ENCODE measurements at regions not wholly inside any gene's neighbourhood (a gene's known extent, or its start where the extent isn't known, plus 50 kb on each side); places are given as distances from the start of the nearest gene placed in this dataset.

DNA sequence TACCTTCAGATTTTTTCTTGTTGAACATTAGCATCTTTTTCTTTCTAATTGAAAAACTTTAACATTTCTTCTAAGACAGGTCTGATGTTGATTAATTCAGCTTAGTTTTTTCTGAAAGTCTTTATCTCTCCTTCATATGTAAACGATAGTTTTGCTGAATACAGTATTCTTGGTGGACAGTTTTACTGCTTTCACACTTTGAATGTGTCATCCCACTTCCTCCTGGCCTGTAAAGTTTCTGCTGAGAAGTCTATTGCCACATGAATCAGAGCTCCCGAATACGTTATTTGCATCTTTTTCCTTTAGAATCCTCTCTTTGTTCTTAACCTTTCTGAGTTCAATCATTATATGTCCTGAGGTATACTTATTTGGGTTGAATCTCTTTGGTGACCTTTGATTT is 344.2 kb downstream of the OLFM3 start:
- Histone ChIP-seq H3K27me3 (replicated peaks in 1 of 7) (no peaks in the 10 kb centered on the region), H3K4me3 (no peak overlapping the region), H3K36me3 (no peaks in the 10 kb centered on the region), H3K27ac (no peak overlapping the region), H3K9me3 (peaks cover 4 to 38% (median 24%) of the 10 kb centered on the region in 8 donors), H3K4me1 (no peaks in the 10 kb centered on the region)
- TF ChIP-seq, protein P1, sequence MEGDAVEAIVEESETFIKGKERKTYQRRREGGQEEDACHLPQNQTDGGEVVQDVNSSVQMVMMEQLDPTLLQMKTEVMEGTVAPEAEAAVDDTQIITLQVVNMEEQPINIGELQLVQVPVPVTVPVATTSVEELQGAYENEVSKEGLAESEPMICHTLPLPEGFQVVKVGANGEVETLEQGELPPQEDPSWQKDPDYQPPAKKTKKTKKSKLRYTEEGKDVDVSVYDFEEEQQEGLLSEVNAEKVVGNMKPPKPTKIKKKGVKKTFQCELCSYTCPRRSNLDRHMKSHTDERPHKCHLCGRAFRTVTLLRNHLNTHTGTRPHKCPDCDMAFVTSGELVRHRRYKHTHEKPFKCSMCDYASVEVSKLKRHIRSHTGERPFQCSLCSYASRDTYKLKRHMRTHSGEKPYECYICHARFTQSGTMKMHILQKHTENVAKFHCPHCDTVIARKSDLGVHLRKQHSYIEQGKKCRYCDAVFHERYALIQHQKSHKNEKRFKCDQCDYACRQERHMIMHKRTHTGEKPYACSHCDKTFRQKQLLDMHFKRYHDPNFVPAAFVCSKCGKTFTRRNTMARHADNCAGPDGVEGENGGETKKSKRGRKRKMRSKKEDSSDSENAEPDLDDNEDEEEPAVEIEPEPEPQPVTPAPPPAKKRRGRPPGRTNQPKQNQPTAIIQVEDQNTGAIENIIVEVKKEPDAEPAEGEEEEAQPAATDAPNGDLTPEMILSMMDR (IDR thresholded peaks at IDR 0.05 in 8 of 11, conservative IDR thresholded peaks at IDR 0.05 in 3 of 11): no peak
- TF ChIP-seq POLR2A (IDR thresholded peaks at IDR 0.05) (no peak), POLR2AphosphoS5 (IDR thresholded peaks at IDR 0.05) (no peak)
- no peak for DNase-seq
- intact Hi-C loops (cut with DNase I; ENCODE audit: low total_unique reads): no loop called here
- 78 to 87% (median 81%) methylated on average over 3 of the region's 3 CpGs for WGBS, 5 donors

DNA sequence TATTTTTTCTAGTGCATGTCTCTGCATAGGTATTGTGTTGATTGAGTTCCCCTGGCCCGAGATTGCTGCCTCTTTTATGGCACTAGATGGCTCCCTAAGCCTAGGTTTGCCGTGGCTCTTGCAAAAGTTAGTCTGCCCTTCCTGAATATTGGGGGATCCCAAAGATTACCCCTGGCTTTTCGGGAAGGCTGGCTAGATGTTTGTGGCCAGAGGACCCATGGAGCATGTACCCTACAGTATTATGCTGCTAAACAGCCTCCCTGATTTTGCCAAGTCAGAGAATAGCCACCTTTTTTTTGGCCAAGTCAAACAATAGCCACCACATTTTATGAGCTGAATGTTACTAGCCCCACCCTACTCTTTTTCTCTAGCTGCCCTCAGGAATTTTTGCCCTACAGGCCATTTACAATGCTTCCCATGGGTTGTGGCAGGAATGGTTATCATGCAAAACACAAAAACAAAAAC is 343.2 kb downstream of the OLFM3 start:
- peaks cover 4 to 44% (median 24%) of the 10 kb centered on the region in 8 donors for H3K9me3 ChIP-seq
- 7 to 17% (median 11%) methylated on average over 3 of the region's 3 CpGs for WGBS, 5 donors
- intact Hi-C loops (cut with DNase I; ENCODE audit: low total_unique reads): no loop called here
- no peaks in the 10 kb centered on the region for H3K27me3 ChIP-seq (replicated peaks in 1 of 7)
- TF ChIP-seq POLR2AphosphoS5 (IDR thresholded peaks at IDR 0.05) (no peak), POLR2A (IDR thresholded peaks at IDR 0.05) (no peak)
- TF ChIP-seq, protein P1 (IDR thresholded peaks at IDR 0.05 in 8 of 11, conservative IDR thresholded peaks at IDR 0.05 in 3 of 11): no peak
- DNase-seq: no peak
- no peaks in the 10 kb centered on the region for H3K4me1 ChIP-seq
- no peak overlapping the region for H3K27ac ChIP-seq
- no peaks in the 10 kb centered on the region for H3K36me3 ChIP-seq
- H3K4me3 ChIP-seq: no peak overlapping the region

DNA sequence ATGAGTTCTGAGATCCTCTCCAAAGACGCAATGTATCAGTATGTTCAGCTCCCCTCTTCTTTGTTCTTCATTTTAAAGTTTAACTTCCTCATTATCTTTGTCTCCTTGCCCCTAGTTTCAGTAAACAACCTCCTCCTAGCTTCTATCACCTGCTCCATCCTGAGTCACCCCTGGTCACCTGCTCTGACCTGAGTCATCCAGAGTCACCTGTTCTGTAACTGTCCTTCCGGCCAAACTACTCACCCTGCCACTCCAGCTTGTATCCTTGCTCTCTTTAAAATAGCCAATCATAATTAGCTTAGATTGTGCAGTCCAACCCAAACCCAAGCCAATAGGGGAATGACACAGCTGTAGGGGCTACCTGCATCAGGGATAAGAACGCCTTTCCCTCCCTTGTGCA is 332.0 kb downstream of the OLFM3 start:
- Histone ChIP-seq H3K27me3 (replicated peaks in 1 of 7) (no peaks in the 10 kb centered on the region), H3K9me3 (peaks cover 4 to 61% (median 50%) of the 10 kb centered on the region in 8 donors), H3K4me1 (no peaks in the 10 kb centered on the region), H3K27ac (no peak overlapping the region), H3K4me3 (no peak overlapping the region), H3K36me3 (no peaks in the 10 kb centered on the region)
- intact Hi-C loops (cut with DNase I; ENCODE audit: low total_unique reads): no loop called here
- TF ChIP-seq POLR2AphosphoS5 (IDR thresholded peaks at IDR 0.05): no peak
- TF ChIP-seq, protein P1 (IDR thresholded peaks at IDR 0.05 in 8 of 11, conservative IDR thresholded peaks at IDR 0.05 in 3 of 11): no peak
- TF ChIP-seq POLR2A (IDR thresholded peaks at IDR 0.05): no peak
- DNase-seq: no peak
- WGBS, 5 donors: 86 to 95% (median 91%) methylated on average over 3 of the region's 3 CpGs

DNA sequence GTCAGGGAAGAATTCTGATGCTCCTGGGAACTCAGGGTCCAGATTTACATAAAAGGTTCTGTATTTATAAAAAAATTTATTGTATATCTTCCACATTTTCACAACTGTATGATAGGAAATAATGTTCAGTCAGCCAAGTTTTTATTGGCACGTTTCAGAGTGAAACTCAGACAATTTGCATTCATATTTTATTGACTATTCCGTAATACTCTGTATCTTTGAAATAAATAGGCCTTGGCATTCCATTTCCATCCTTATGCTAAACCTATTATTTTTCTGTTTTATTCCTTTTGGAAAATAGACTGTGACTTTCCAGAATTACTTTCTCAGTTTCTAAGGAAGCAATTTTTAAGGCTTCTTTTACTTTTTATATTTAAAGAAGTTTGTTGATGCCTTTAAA is 329.0 kb downstream of the OLFM3 start:
- WGBS, 5 donors: 71 to 78% (median 75%) methylated on average over 2 of the region's 2 CpGs
- TF ChIP-seq POLR2A (IDR thresholded peaks at IDR 0.05) (no peak), POLR2AphosphoS5 (IDR thresholded peaks at IDR 0.05) (no peak)
- TF ChIP-seq, protein P1 (IDR thresholded peaks at IDR 0.05 in 8 of 11, conservative IDR thresholded peaks at IDR 0.05 in 3 of 11): no peak

More for the DNA sequence above, 329.0 kb downstream of the OLFM3 start:
- intact Hi-C loops (cut with DNase I; ENCODE audit: low total_unique reads): no loop called here
- Histone ChIP-seq H3K4me3 (no peak overlapping the region), H3K4me1 (no peaks in the 10 kb centered on the region), H3K27ac (no peak overlapping the region), H3K9me3 (peaks cover 0 to 39% (median 22%) of the 10 kb centered on the region in 8 donors), H3K27me3 (replicated peaks in 1 of 7) (no peaks in the 10 kb centered on the region), H3K36me3 (no peaks in the 10 kb centered on the region)
- no peak for DNase-seq
